ENCODE measurements at regions not wholly inside any gene's neighbourhood (a gene's known extent, or its start where the extent isn't known, plus 50 kb on each side); places are given as distances from the start of the nearest gene placed in this dataset.

DNA sequence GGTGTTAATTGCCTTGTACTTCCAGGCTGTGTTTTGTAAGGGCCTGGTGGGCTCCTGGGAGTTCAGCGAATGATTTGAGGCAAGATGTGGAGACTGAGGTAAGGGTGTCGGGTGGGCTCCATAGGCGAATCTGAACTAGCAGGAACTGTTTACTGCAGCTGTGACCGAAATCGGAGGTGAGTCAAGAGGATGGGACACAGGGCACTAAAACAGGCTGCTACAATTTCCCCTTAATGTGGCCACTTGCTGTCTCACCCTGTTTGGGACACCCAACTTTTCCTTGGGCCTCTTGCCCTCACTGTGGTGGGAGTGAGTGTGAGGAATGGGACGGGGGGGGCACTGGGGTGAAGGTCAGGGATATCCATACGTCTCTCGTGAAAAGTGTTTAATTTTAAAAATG lies 53.9 kb upstream of the MCUR1 start (continued):
- TF ChIP-seq, protein P1, sequence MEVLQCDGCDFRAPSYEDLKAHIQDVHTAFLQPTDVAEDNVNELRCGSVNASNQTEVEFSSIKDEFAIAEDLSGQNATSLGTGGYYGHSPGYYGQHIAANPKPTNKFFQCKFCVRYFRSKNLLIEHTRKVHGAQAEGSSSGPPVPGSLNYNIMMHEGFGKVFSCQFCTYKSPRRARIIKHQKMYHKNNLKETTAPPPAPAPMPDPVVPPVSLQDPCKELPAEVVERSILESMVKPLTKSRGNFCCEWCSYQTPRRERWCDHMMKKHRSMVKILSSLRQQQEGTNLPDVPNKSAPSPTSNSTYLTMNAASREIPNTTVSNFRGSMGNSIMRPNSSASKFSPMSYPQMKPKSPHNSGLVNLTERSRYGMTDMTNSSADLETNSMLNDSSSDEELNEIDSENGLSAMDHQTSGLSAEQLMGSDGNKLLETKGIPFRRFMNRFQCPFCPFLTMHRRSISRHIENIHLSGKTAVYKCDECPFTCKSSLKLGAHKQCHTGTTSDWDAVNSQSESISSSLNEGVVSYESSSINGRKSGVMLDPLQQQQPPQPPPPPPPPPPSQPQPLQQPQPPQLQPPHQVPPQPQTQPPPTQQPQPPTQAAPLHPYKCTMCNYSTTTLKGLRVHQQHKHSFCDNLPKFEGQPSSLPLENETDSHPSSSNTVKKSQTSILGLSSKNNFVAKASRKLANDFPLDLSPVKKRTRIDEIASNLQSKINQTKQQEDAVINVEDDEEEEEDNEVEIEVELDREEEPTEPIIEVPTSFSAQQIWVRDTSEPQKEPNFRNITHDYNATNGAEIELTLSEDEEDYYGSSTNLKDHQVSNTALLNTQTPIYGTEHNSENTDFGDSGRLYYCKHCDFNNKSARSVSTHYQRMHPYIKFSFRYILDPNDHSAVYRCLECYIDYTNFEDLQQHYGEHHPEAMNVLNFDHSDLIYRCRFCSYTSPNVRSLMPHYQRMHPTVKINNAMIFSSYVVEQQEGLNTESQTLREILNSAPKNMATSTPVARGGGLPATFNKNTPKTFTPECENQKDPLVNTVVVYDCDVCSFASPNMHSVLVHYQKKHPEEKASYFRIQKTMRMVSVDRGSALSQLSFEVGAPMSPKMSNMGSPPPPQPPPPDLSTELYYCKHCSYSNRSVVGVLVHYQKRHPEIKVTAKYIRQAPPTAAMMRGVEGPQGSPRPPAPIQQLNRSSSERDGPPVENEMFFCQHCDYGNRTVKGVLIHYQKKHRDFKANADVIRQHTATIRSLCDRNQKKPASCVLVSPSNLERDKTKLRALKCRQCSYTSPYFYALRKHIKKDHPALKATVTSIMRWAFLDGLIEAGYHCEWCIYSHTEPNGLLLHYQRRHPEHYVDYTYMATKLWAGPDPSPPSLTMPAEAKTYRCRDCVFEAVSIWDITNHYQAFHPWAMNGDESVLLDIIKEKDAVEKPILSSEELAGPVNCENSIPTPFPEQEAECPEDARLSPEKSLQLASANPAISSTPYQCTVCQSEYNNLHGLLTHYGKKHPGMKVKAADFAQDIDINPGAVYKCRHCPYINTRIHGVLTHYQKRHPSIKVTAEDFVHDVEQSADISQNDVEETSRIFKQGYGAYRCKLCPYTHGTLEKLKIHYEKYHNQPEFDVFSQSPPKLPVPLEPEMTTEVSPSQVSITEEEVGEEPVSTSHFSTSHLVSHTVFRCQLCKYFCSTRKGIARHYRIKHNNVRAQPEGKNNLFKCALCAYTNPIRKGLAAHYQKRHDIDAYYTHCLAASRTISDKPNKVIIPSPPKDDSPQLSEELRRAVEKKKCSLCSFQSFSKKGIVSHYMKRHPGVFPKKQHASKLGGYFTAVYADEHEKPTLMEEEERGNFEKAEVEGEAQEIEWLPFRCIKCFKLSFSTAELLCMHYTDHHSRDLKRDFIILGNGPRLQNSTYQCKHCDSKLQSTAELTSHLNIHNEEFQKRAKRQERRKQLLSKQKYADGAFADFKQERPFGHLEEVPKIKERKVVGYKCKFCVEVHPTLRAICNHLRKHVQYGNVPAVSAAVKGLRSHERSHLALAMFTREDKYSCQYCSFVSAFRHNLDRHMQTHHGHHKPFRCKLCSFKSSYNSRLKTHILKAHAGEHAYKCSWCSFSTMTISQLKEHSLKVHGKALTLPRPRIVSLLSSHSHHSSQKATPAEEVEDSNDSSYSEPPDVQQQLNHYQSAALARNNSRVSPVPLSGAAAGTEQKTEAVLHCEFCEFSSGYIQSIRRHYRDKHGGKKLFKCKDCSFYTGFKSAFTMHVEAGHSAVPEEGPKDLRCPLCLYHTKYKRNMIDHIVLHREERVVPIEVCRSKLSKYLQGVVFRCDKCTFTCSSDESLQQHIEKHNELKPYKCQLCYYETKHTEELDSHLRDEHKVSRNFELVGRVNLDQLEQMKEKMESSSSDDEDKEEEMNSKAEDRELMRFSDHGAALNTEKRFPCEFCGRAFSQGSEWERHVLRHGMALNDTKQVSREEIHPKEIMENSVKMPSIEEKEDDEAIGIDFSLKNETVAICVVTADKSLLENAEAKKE (CRISPR knock-in tag; IDR thresholded peaks at IDR 0.05) = no peak
- TF ChIP-seq EZH2phosphoT487 (IDR thresholded peaks at IDR 0.05; ENCODE audit: unreplicated experiment) = no peak

DNA sequence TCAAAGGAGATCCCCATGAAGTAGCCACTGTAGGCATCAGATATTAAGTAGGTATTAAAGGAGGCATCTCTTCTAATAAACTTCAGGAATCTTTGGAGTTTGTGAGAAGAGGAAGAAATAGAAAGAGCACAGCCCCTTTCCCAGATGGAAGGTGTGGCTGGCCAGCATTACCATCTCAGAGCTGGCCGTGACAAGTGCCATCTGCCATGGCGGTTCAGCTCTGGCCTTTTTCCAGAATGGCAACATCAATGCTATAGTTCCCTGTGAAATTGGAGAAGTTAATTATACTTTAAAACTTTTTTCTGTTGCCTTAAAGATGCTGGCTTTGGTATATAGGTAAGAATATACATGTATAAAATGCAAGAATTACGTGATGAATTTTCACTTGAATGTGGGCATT lies 51.9 kb upstream of the MCUR1 start:
- ATAC-seq (no peak), DNase-seq (ENCODE audit: low spot score) (no peak)
- H3K4me3 Mint-ChIP-seq = no peak overlapping the region
- H3K4me3 ChIP-seq = no peak overlapping the region
- H3K36me3 ChIP-seq (ENCODE audit: insufficient read depth) = no peaks in the 10 kb centered on the region
- no peaks in the 10 kb centered on the region for H3K79me2 ChIP-seq (replicated peaks; ENCODE audit: insufficient read depth)
- H3K4me2 ChIP-seq = no peak overlapping the region
- H3K36me3 Mint-ChIP-seq (ENCODE audit: low read depth) = peaks cover 9% of the 10 kb centered on the region; the same call in 2 of the 3 replicates
- peaks cover 12% of the 10 kb centered on the region; the same call in 2 of the 3 replicates for H3K9me3 Mint-ChIP-seq
- peaks cover 4% of the 10 kb centered on the region for H3K9me2 ChIP-seq (ENCODE audit: insufficient read depth)
- no peaks in the 10 kb centered on the region for H3K27me3 ChIP-seq (ENCODE audit: insufficient read depth)
- H3K27ac ChIP-seq (ENCODE audit: low read depth) = no peak overlapping the region
- no peak overlapping the region for H2AFZ ChIP-seq
- H3K4me1 Mint-ChIP-seq = no peaks in the 10 kb centered on the region; the same call in 2 of the 3 replicates
- H3K27ac Mint-ChIP-seq = no peak overlapping the region
- no peaks in the 10 kb centered on the region for H3F3A ChIP-seq (replicated peaks; ENCODE audit: low read depth)
- no peaks in the 10 kb centered on the region for H3K4me1 ChIP-seq (ENCODE audit: insufficient read depth)
- H3K27me3 Mint-ChIP-seq (ENCODE audit: insufficient read depth, low read depth, poor library complexity) = peaks cover 6% of the 10 kb centered on the region
- no peaks in the 10 kb centered on the region for H4K20me1 ChIP-seq (replicated peaks; ENCODE audit: insufficient read depth)
- TF ChIP-seq, protein P2, sequence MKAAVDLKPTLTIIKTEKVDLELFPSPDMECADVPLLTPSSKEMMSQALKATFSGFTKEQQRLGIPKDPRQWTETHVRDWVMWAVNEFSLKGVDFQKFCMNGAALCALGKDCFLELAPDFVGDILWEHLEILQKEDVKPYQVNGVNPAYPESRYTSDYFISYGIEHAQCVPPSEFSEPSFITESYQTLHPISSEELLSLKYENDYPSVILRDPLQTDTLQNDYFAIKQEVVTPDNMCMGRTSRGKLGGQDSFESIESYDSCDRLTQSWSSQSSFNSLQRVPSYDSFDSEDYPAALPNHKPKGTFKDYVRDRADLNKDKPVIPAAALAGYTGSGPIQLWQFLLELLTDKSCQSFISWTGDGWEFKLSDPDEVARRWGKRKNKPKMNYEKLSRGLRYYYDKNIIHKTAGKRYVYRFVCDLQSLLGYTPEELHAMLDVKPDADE (IDR thresholded peaks at IDR 0.05) = no peak
- TF ChIP-seq POLR2AphosphoS5 (IDR thresholded peaks at IDR 0.05; ENCODE audit: low read depth) (no peak), CREB1 (CRISPR knock-in tag; IDR thresholded peaks at IDR 0.05; ENCODE audit: low read depth) (no peak), EZH2phosphoT487 (IDR thresholded peaks at IDR 0.05; ENCODE audit: unreplicated experiment) (no peak), EZH2 (IDR thresholded peaks at IDR 0.05; ENCODE audit: low read depth, unreplicated experiment) (no peak), NANOG (IDR thresholded peaks at IDR 0.05; ENCODE audit: borderline replicate concordance) (no peak), ZNF114 (CRISPR knock-in tag; IDR thresholded peaks at IDR 0.05) (no peak)
- TF ChIP-seq, protein P1 (CRISPR knock-in tag; IDR thresholded peaks at IDR 0.05) = no peak
